Sigmoid colon (tissue), 6 donors: ENCODE measurements at regions not wholly inside any gene's neighbourhood (a gene's known extent, or its start where the extent isn't known, plus 50 kb on each side); places are given as distances from the start of the nearest gene placed in this dataset.

Experiments used
- DNase-seq: peaks from one replicate; pipeline ENCODE4 v3.0.0-alpha.2; 2019
- H3K27ac ChIP-seq, 4 donors: fragments of 200-600 bp; sonication (generic); one replicate each; pipeline ENCODE4 v1.5.1; 2016 to 2019; ENCODE audit warnings: mild to moderate bottlenecking in 1 of 4
- H3K27me3 ChIP-seq, 3 donors: fragments of 200-600 bp; sonication (generic); one replicate each; pipeline ENCODE4 v1.5.1; 2019; ENCODE audit warnings: mild to moderate bottlenecking in 1 of 3
- H3K36me3 ChIP-seq, 4 donors: fragments of 200-600 bp; sonication (generic); one replicate each; pipeline ENCODE4 v1.5.1; 2016 to 2019
- H3K4me1 ChIP-seq, 4 donors: fragments of 200-600 bp; sonication (generic); one replicate each; pipeline ENCODE4 v1.5.1; 2017 to 2019
- H3K4me3 ChIP-seq, 4 donors: fragments of 200-600 bp; sonication (generic); one replicate each; pipeline ENCODE4 v1.5.1; 2017 to 2019; ENCODE audit warnings: mild to moderate bottlenecking in 2 of 4, moderate library complexity in 1 of 4
- H3K9me3 ChIP-seq, 4 donors: fragments of 200-600 bp in 3 of 4; sonication (generic) in 3 of 4; one replicate each; pipeline versions ENCODE4 v1.5.1 to v1.6.1; 2013 to 2019
- EP300 ChIP-seq, 4 donors: sonication (generic); formaldehyde crosslinking; IDR thresholded peaks; one replicate each; pipeline ENCODE4 v1.6.1; 2017; ENCODE audit warnings: antibody characterized with exemption in 4 of 4
- POLR2A ChIP-seq, 2 donors: fragments of 450-650 bp; IDR thresholded peaks; one replicate each; pipeline ENCODE4 v1.6.1; 2016; ENCODE audit warnings: antibody characterized with exemption in 2 of 2, mild to moderate bottlenecking in 2 of 2, moderate library complexity in 2 of 2
- POLR2AphosphoS5 ChIP-seq, 4 donors: sonication (generic); formaldehyde crosslinking; IDR thresholded peaks; one replicate each; pipeline ENCODE4 v1.6.1; 2017; ENCODE audit warnings: antibody characterized with exemption in 4 of 4
- WGBS, 2 donors: extraction: QIAGEN DNeasy Blood & Tissue Kit; methylation state at CpG; one replicate each; pipeline ENCODE4 v1.1.7; 2013; 5-methylcytosine and 5-hydroxymethylcytosine counted together
- intact Hi-C: fragments of 100-400 bp; cut with DNase I; formaldehyde crosslinking; loops from one replicate; pipeline ENCODE4 v1.15.1; 2023
- TF ChIP-seq, protein P1 (sequence below), 4 experiments: fragments of 450-650 bp in 3 of 4; fragments of 200-600 bp in 1 of 4; IDR thresholded peaks; one replicate each; pipeline ENCODE4 v1.5.1; 2016 to 2019; ENCODE audit warnings: antibody characterized with exemption in 4 of 4, mild to moderate bottlenecking in 3 of 4, moderate library complexity in 2 of 4
- donor health status: healthy with polysubstance abuse.
- donor health status: healthy.

GRCh38 chr4:10929818-10930217, 245.2 kb upstream of the CLNK start:
- no peak for DNase-seq
- no peaks in the 10 kb centered on the region for H3K27me3 ChIP-seq
- H3K9me3 ChIP-seq: no peaks in the 10 kb centered on the region
- TF ChIP-seq POLR2AphosphoS5 (IDR thresholded peaks at IDR 0.05) (no peak), POLR2A (IDR thresholded peaks at IDR 0.05) (no peak), EP300 (IDR thresholded peaks at IDR 0.05) (no peak)
- TF ChIP-seq, protein P1, sequence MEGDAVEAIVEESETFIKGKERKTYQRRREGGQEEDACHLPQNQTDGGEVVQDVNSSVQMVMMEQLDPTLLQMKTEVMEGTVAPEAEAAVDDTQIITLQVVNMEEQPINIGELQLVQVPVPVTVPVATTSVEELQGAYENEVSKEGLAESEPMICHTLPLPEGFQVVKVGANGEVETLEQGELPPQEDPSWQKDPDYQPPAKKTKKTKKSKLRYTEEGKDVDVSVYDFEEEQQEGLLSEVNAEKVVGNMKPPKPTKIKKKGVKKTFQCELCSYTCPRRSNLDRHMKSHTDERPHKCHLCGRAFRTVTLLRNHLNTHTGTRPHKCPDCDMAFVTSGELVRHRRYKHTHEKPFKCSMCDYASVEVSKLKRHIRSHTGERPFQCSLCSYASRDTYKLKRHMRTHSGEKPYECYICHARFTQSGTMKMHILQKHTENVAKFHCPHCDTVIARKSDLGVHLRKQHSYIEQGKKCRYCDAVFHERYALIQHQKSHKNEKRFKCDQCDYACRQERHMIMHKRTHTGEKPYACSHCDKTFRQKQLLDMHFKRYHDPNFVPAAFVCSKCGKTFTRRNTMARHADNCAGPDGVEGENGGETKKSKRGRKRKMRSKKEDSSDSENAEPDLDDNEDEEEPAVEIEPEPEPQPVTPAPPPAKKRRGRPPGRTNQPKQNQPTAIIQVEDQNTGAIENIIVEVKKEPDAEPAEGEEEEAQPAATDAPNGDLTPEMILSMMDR (IDR thresholded peaks at IDR 0.05): no peak
- WGBS, 2 donors: 84 to 88% methylated on average over 2 of the region's 2 CpGs
- no peak overlapping the region for H3K27ac ChIP-seq
- H3K4me3 ChIP-seq: no peak overlapping the region
- H3K4me1 ChIP-seq: no peaks in the 10 kb centered on the region
- no peaks in the 10 kb centered on the region for H3K36me3 ChIP-seq
- intact Hi-C loops: no loop called here

GRCh38 chr4:10925996-10926395, 241.4 kb upstream of the CLNK start:
- Histone ChIP-seq H3K4me1 (no peaks in the 10 kb centered on the region), H3K4me3 (no peak overlapping the region), H3K27me3 (no peaks in the 10 kb centered on the region), H3K36me3 (no peaks in the 10 kb centered on the region), H3K9me3 (no peaks in the 10 kb centered on the region), H3K27ac (no peak overlapping the region)
- intact Hi-C loops: no loop called here
- no peak for DNase-seq
- 92 to 94% methylated on average over 3 of the region's 3 CpGs for WGBS, 2 donors
- TF ChIP-seq, protein P1 (IDR thresholded peaks at IDR 0.05): no peak
- TF ChIP-seq POLR2A (IDR thresholded peaks at IDR 0.05) (no peak), EP300 (IDR thresholded peaks at IDR 0.05) (no peak), POLR2AphosphoS5 (IDR thresholded peaks at IDR 0.05) (no peak)

- Histone ChIP-seq H3K9me3 (no peaks in the 10 kb centered on the region), H3K4me3 (no peak overlapping the region), H3K4me1 (no peaks in the 10 kb centered on the region), H3K27ac (no peak overlapping the region), H3K36me3 (no peaks in the 10 kb centered on the region), H3K27me3 (no peaks in the 10 kb centered on the region)
- TF ChIP-seq POLR2AphosphoS5 (IDR thresholded peaks at IDR 0.05): no peak
- intact Hi-C loops: no loop called here
- 76 to 85% methylated on average over 3 of the region's 3 CpGs for WGBS, 2 donors
- no peak for DNase-seq
Observed at GRCh38 chr4:10924274-10924673, 239.7 kb upstream of the CLNK start.

GRCh38 chr4:10917566-10917965, 233.0 kb upstream of the CLNK start:
- Histone ChIP-seq H3K4me1 (no peaks in the 10 kb centered on the region), H3K27me3 (no peaks in the 10 kb centered on the region), H3K36me3 (no peaks in the 10 kb centered on the region), H3K27ac (no peak overlapping the region), H3K9me3 (no peaks in the 10 kb centered on the region), H3K4me3 (no peak overlapping the region)
- intact Hi-C loops: no loop called here
- DNase-seq: no peak
- 9 to 50% methylated on average over 7 of the region's 7 CpGs for WGBS, 2 donors
- TF ChIP-seq, protein P1 (IDR thresholded peaks at IDR 0.05): no peak
- no peak for TF ChIP-seq POLR2A (IDR thresholded peaks at IDR 0.05)
- no peak for TF ChIP-seq EP300 (IDR thresholded peaks at IDR 0.05)
- no peak for TF ChIP-seq POLR2AphosphoS5 (IDR thresholded peaks at IDR 0.05)

GRCh38 chr4:10898072-10898471, 213.5 kb upstream of the CLNK start:
- TF ChIP-seq EP300 (IDR thresholded peaks at IDR 0.05) (no peak), POLR2AphosphoS5 (IDR thresholded peaks at IDR 0.05) (no peak), POLR2A (IDR thresholded peaks at IDR 0.05) (no peak)
- TF ChIP-seq, protein P1 (IDR thresholded peaks at IDR 0.05): no peak
- no peak for DNase-seq
- Histone ChIP-seq H3K36me3 (no peaks in the 10 kb centered on the region), H3K4me1 (no peaks in the 10 kb centered on the region), H3K27me3 (no peaks in the 10 kb centered on the region), H3K4me3 (no peak overlapping the region), H3K9me3 (no peaks in the 10 kb centered on the region), H3K27ac (no peak overlapping the region)
- intact Hi-C loops: no loop called here
- WGBS, 2 donors: 80 to 89% methylated on average over 5 of the region's 5 CpGs
